ENCODE measurements at regions not wholly inside any gene's neighbourhood (a gene's known extent, or its start where the extent isn't known, plus 50 kb on each side); places are given as distances from the start of the nearest gene placed in this dataset.

DNA sequence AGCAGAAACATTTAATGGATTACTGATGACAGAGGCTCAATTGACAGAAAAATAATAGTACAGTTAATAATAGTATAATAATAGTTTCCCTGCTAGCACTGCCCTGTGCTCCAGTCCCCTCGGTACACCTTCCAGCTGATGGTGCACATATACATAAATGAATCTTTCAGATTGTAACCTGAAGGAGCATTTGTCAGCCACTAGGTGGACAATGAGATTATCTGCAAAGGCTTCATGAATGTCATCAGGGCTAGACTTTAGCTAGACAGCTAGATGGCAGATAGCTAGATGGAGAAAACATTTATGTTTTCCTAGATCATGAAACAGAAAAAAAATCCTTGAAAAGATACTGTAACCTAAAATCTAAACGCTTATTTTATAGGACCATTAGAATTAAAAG lies 304.4 kb upstream of the SMC2 start:
- DNase-seq (ENCODE audit: low read depth, low spot score), result no peak
- Histone ChIP-seq H4K20me1 (ENCODE audit: control insufficient read depth, extremely low read depth, insufficient read depth, low read length) (no peaks in the 10 kb centered on the region), H3K27ac (ENCODE audit: control insufficient read depth, insufficient read depth, low read length) (no peak overlapping the region), H3K9me3 (ENCODE audit: control insufficient read depth, low read depth, low read length) (no peaks in the 10 kb centered on the region), H3K27me3 (ENCODE audit: control insufficient read depth, extremely low read depth, insufficient read depth, low read length) (no peaks in the 10 kb centered on the region), H3K79me2 (ENCODE audit: control insufficient read depth, insufficient read depth, low read length) (no peaks in the 10 kb centered on the region), H3K4me3 (ENCODE audit: control insufficient read depth in 2 of 3, extremely low read depth in 1 of 3, insufficient read depth in 2 of 3, low read depth in 1 of 3, low read length in 3 of 3) (no peak overlapping the region), H3K4me2 (ENCODE audit: control insufficient read depth, extremely low read depth, insufficient read depth, low read depth, low read length) (no peak overlapping the region), H3K4me1 (ENCODE audit: control insufficient read depth, extremely low read depth, insufficient read depth, low read length) (no peaks in the 10 kb centered on the region), H3K9ac (ENCODE audit: control insufficient read depth, extremely low read depth, insufficient read depth, low read length) (no peak overlapping the region), H2AFZ (ENCODE audit: control insufficient read depth, low read length) (no peak overlapping the region), H3K36me3 (ENCODE audit: control insufficient read depth in 2 of 2, extremely low read depth in 1 of 2, insufficient read depth in 2 of 2, low read length in 2 of 2) (no peaks in the 10 kb centered on the region), H3K9me1 (ENCODE audit: control insufficient read depth, extremely low read depth, insufficient read depth, low read length) (no peaks in the 10 kb centered on the region)
- no peak for TF ChIP-seq EZH2 (IDR thresholded peaks at IDR 0.05; ENCODE audit: low read length)
- TF ChIP-seq, protein P1, sequence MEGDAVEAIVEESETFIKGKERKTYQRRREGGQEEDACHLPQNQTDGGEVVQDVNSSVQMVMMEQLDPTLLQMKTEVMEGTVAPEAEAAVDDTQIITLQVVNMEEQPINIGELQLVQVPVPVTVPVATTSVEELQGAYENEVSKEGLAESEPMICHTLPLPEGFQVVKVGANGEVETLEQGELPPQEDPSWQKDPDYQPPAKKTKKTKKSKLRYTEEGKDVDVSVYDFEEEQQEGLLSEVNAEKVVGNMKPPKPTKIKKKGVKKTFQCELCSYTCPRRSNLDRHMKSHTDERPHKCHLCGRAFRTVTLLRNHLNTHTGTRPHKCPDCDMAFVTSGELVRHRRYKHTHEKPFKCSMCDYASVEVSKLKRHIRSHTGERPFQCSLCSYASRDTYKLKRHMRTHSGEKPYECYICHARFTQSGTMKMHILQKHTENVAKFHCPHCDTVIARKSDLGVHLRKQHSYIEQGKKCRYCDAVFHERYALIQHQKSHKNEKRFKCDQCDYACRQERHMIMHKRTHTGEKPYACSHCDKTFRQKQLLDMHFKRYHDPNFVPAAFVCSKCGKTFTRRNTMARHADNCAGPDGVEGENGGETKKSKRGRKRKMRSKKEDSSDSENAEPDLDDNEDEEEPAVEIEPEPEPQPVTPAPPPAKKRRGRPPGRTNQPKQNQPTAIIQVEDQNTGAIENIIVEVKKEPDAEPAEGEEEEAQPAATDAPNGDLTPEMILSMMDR (optimal IDR thresholded peaks at IDR 0.05 in 1 of 3, IDR thresholded peaks at IDR 0.05 in 1 of 3, conservative IDR thresholded peaks at IDR 0.05 in 1 of 3; ENCODE audit: extremely low read depth in 1 of 3, insufficient read depth in 2 of 3, low read length in 3 of 3), result peak; percentile 31 to 38 (median 35)
- dilution Hi-C loops (cut with MboI; ENCODE audit: extremely low pct_ligation_motif_present, low sequenced_read_pairs), result no loop called here
- FAIRE-seq, result no peak

DNA sequence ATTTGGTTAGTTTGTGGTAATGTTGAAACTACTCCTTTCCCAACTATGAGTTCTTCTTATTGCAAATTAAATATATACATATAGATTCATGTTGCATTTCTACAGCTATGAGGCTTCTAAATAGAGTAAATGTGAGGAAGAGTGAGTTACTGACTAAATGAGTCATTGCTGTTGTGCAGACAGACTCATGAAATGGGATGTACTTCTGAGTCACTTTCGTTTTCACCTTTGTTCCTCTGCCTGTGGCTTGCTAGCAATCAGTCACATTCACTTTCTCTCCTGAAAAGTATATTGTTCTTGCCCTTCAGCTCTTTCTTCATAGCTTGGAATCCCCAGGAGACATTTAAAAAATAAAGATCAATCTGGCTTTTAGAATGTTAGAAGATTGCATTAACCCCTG lies 295.5 kb upstream of the SMC2 start:
- H3K9ac ChIP-seq (ENCODE audit: control insufficient read depth, extremely low read depth, insufficient read depth, low read length), result no peak overlapping the region
- no peaks in the 10 kb centered on the region for H3K27me3 ChIP-seq (ENCODE audit: control insufficient read depth, extremely low read depth, insufficient read depth, low read length)
- H4K20me1 ChIP-seq (ENCODE audit: control insufficient read depth, extremely low read depth, insufficient read depth, low read length), result no peaks in the 10 kb centered on the region
- TF ChIP-seq, protein P1 (optimal IDR thresholded peaks at IDR 0.05 in 1 of 3, IDR thresholded peaks at IDR 0.05 in 1 of 3, conservative IDR thresholded peaks at IDR 0.05 in 1 of 3; ENCODE audit: extremely low read depth in 1 of 3, insufficient read depth in 2 of 3, low read length in 3 of 3), result no peak
- no peak for DNase-seq (ENCODE audit: low read depth, low spot score)
- no peaks in the 10 kb centered on the region for H3K9me3 ChIP-seq (ENCODE audit: control insufficient read depth, low read depth, low read length)
- H2AFZ ChIP-seq (ENCODE audit: control insufficient read depth, low read length), result no peak overlapping the region
- H3K79me2 ChIP-seq (ENCODE audit: control insufficient read depth, insufficient read depth, low read length), result no peaks in the 10 kb centered on the region
- peak overlapping the region; percentile 13 for H3K4me2 ChIP-seq (ENCODE audit: control insufficient read depth, extremely low read depth, insufficient read depth, low read depth, low read length)
- no peaks in the 10 kb centered on the region for H3K9me1 ChIP-seq (ENCODE audit: control insufficient read depth, extremely low read depth, insufficient read depth, low read length)
- H3K4me3 ChIP-seq (ENCODE audit: control insufficient read depth in 2 of 3, extremely low read depth in 1 of 3, insufficient read depth in 2 of 3, low read depth in 1 of 3, low read length in 3 of 3), result no peak overlapping the region
- peak; percentile 56 for FAIRE-seq
- dilution Hi-C loops (cut with MboI; ENCODE audit: extremely low pct_ligation_motif_present, low sequenced_read_pairs), result no loop called here
- no peaks in the 10 kb centered on the region for H3K4me1 ChIP-seq (ENCODE audit: control insufficient read depth, extremely low read depth, insufficient read depth, low read length)
- no peak overlapping the region for H3K27ac ChIP-seq (ENCODE audit: control insufficient read depth, insufficient read depth, low read length)
- no peaks in the 10 kb centered on the region for H3K36me3 ChIP-seq (ENCODE audit: control insufficient read depth in 2 of 2, extremely low read depth in 1 of 2, insufficient read depth in 2 of 2, low read length in 2 of 2)

Data from keratinocyte (primary cell).